Lower leg skin (tissue), 3 donors: ENCODE measurements at regions not wholly inside any gene's neighbourhood (a gene's known extent, or its start where the extent isn't known, plus 50 kb on each side); places are given as distances from the start of the nearest gene placed in this dataset.

Experiments
- CTCF ChIP-seq, 3 donors: fragments of 450-650 bp; IDR thresholded peaks; one replicate each; pipeline ENCODE4 v1.5.1; 2016; ENCODE audit warnings: antibody characterized with exemption in 3 of 3, mild to moderate bottlenecking in 3 of 3, moderate library complexity in 2 of 3
- POLR2A ChIP-seq, 2 donors: fragments of 450-650 bp; IDR thresholded peaks; one replicate each; pipeline ENCODE4 v1.6.1; 2016 to 2017; ENCODE audit warnings: antibody characterized with exemption in 2 of 2, mild to moderate bottlenecking in 1 of 2, moderate library complexity in 1 of 2

- TF ChIP-seq CTCF (IDR thresholded peaks at IDR 0.05) = no peak
- no peak for TF ChIP-seq POLR2A (IDR thresholded peaks at IDR 0.05)
These were observed 83.7 kb upstream of the GNG12 start for GRCh38 chr1:67917006-67917405.
